ENCODE measurements at regions not wholly inside any gene's neighbourhood (a gene's known extent, or its start where the extent isn't known, plus 50 kb on each side); places are given as distances from the start of the nearest gene placed in this dataset.

GRCh38 chr2:102092535-102092934 lies 50.0 kb upstream of the IL1R1 start:
- Histone ChIP-seq H3K9ac (ENCODE audit: low read depth, low read length) (no peak overlapping the region), H3K27me3 (ENCODE audit: control insufficient read depth, insufficient read depth, low read length) (no peaks in the 10 kb centered on the region), H3K4me1 (ENCODE audit: control insufficient read depth, insufficient read depth, low read length) (peaks cover 11% of the 10 kb centered on the region), H3K4me2 (ENCODE audit: low read length) (no peak overlapping the region), H3K9me3 (replicated peaks; ENCODE audit: low read length) (no peaks in the 10 kb centered on the region), H3K36me3 (ENCODE audit: insufficient read depth, low read length) (no peaks in the 10 kb centered on the region), H3K4me3 (ENCODE audit: low read length) (no peak overlapping the region)
